HG03442 (cell line): ENCODE measurements at regions not wholly inside any gene's neighbourhood (a gene's known extent, or its start where the extent isn't known, plus 50 kb on each side); places are given as distances from the start of the nearest gene placed in this dataset.

Source experiments
- ATAC-seq: cut with Tn5 transposase; IDR thresholded peaks from one replicate; pipeline ENCODE4 v1.9.1; 2021; ENCODE audit warnings: mild to moderate bottlenecking, moderate library complexity; ENCODE audit not compliant: unreplicated experiment

GRCh38 chr15:37550360-37551024, 383.9 kb upstream of the TMCO5A start:
- no peak for ATAC-seq

- no peak for ATAC-seq
These were observed 362.0 kb upstream of the TMCO5A start for GRCh38 chr15:37572401-37572800.

- no peak for ATAC-seq
These were observed 359.5 kb upstream of the TMCO5A start for GRCh38 chr15:37574985-37575384.

GRCh38 chr15:37576952-37577351, 357.5 kb upstream of the TMCO5A start:
- ATAC-seq: no peak

- no peak for ATAC-seq
These were observed 352.4 kb upstream of the TMCO5A start for GRCh38 chr15:37581866-37582532.

- no peak for ATAC-seq
These were observed 351.6 kb upstream of the TMCO5A start for GRCh38 chr15:37582852-37583251.

GRCh38 chr15:37586011-37586583, 348.3 kb upstream of the TMCO5A start:
- ATAC-seq: no peak

- no peak for ATAC-seq
These were observed 347.5 kb upstream of the TMCO5A start for GRCh38 chr15:37586976-37587375.

- ATAC-seq: no peak
These were observed 340.0 kb upstream of the TMCO5A start for GRCh38 chr15:37594417-37594816.

- ATAC-seq: no peak
These were observed 338.9 kb upstream of the TMCO5A start for GRCh38 chr15:37595426-37595970.

- ATAC-seq: no peak
These were observed 335.3 kb upstream of the TMCO5A start for GRCh38 chr15:37599156-37599555.

GRCh38 chr15:37616215-37616614, 318.2 kb upstream of the TMCO5A start:
- no peak for ATAC-seq

GRCh38 chr15:37618353-37618752, 316.1 kb upstream of the TMCO5A start:
- no peak for ATAC-seq

- no peak for ATAC-seq
These were observed 314.9 kb upstream of the TMCO5A start for GRCh38 chr15:37619358-37620042.

- ATAC-seq: no peak
These were observed 308.9 kb upstream of the TMCO5A start for GRCh38 chr15:37625576-37625975.

- ATAC-seq: no peak
These were observed 305.9 kb upstream of the TMCO5A start for GRCh38 chr15:37628507-37628906.

- no peak for ATAC-seq
These were observed 297.7 kb upstream of the TMCO5A start for GRCh38 chr15:37636736-37637135.

- no peak for ATAC-seq
These were observed 296.3 kb upstream of the TMCO5A start for GRCh38 chr15:37638116-37638515.

- ATAC-seq: no peak
These were observed 295.7 kb upstream of the TMCO5A start for GRCh38 chr15:37638691-37639090.

GRCh38 chr15:37652646-37653417, 281.6 kb upstream of the TMCO5A start:
- no peak for ATAC-seq

GRCh38 chr15:37678124-37678523, 256.3 kb upstream of the TMCO5A start:
- no peak for ATAC-seq
